ENCODE measurements at regions not wholly inside any gene's neighbourhood (a gene's known extent, or its start where the extent isn't known, plus 50 kb on each side); places are given as distances from the start of the nearest gene placed in this dataset.
"Not testable (repeated sequence)": the region's sequence is repeated elsewhere in the genome, so short reads cannot be mapped to it uniquely, and the experiment has no call there.

DNA sequence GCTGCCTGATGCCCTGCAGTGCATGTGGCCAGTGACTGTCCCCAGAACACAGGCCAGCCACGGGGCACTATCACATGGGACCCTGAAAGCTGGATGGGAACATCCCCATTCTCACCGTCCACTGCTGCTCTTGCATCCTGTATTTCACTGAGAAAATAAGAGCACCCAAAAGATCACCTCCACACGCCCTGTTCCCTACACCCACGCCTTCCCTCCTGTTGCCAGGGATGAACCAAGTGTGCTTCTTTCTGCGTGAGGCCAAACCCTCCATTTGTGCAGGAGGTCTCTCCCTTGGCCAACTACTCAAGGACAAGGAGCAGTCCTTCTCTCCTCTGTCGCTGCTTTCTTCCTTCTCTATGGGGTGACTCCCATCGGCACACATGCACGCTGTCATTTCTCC, 118.3 kb downstream of the LRRC37A3 start:
- not testable (repeated sequence) for DNase-seq (ENCODE audit: low read depth)

DNA sequence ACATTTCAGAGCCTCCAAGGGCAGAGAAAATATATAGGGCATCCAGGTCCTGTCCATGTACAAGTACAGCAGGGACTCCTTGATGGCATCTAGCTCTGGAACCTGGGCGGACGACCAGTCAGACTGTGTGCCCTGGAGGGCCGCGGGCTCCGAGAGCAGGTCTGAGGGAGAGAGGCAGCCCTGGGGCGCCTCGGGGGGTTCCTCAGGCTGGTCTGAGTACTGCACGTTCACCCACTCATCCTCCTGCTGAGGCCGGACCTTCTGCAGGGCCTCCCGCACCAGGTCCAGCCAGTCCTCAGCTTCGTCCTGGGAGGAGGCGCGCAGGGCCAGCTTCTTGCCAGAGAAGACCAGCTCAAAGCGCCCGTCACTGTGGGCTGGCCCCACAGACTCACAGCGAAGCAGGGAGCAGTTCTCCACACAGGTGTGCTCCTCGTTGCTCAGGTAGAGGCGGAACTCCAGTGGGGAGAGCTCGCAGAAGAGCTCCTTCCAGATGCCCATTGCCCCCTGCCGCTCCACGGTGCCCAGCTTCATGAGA, 118.8 kb downstream of the LRRC37A3 start:
- not testable (repeated sequence) for DNase-seq (ENCODE audit: low read depth)

DNA sequence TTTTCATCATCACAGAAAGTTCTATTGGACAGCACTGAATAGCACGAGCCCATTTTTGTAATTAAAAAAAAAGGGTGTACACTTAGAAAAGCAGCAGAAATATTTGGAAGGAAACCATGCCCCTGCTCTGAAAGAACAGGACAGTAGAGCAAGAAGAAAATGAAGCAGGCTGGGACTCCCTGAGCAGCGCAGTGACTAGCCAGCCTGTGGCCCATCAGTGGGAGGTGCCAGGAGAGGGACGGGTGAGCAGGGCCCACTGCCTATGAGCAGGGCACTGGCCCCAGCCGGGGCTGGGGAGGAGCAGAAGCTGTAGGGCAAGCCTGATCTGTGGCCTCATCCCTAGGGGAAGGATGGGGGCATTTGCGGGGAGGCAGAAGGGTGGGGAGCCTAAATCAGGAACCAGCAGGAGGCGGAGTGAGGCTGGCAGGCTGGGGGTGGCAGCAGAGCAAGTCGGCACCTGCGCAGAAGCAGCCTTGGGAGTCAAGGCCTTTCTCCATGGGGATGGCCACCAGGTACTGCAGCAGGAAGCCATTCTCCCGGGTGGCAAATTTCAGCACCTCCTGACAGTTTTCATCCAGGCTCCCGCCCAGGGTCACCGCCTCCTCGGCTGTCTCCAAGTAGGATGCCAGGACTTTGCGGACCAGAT, 119.6 kb downstream of the LRRC37A3 start:
- not testable (repeated sequence) for DNase-seq (ENCODE audit: low read depth)

DNA sequence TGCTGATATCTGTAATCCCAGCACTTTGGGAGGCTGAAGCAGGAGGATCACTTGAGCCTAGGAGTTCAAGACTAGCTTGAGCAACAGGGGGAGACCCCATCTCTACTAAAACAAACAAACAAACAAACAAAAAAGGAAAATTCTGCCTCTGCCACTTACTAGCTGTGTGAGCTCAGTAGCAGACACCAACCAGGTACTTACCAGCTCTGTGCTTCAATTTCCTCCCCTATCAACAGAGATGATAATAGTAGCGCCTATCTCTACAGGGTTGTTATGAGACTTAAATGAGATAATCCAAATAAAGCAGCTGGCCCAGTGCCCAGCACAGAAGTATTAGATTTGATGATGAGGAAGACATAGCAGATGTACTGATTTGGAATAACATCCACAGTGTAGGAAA, 120.3 kb downstream of the LRRC37A3 start:
- DNase-seq (ENCODE audit: low read depth): not testable (repeated sequence)

DNA sequence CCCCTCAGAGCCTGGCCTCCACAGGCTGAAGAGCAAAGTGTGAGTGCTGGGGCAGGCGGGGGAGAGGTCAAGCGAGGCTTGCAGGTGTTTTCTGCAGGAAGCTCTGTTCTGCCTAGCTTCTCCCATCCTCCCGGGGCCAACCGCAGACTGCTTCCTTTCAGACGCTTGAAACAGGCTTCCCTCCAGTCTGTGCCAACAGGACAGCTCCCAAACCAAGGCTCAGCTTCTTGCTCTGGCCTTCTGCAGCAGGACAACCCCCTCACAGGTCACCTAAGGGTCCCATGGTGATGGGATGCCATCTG, 120.8 kb downstream of the LRRC37A3 start:
- not testable (repeated sequence) for DNase-seq (ENCODE audit: low read depth)

DNA sequence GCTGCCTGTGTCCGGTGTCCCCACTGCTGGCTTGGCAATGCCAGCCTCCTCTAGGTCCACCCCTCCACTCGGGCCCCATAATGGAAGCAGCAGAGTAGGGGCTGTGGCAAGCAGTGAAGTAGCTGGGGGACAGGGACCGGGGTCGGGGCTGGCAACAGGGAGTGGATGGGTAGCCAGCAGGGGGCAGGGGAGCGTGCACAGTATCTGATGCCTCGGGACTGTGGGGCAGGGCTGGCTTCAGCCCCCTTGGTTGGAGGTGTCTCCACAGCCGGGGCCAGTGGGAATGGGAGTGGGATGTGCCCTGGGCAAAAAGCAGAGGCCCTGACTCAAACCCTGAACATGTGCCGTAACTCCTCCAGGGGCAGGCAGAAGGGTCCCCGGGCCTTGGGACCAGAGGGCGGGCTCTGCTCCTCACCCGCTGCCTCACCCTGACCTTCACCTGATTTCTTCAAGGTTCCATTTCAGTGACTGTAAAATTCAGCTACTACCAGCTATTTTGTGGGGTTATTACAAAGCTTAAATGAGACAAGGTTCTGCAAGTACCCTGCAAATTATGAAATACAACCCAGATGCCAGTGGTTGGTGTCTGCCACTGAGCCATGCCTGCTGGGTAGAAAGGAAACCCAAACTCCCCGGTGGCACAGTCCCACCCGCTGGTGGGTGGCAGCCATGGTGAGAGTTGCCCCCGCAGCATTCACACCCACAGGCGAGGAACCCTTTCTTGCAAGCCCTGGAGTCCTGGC, 121.4 kb downstream of the LRRC37A3 start:
- DNase-seq (ENCODE audit: low read depth): not testable (repeated sequence)

DNA sequence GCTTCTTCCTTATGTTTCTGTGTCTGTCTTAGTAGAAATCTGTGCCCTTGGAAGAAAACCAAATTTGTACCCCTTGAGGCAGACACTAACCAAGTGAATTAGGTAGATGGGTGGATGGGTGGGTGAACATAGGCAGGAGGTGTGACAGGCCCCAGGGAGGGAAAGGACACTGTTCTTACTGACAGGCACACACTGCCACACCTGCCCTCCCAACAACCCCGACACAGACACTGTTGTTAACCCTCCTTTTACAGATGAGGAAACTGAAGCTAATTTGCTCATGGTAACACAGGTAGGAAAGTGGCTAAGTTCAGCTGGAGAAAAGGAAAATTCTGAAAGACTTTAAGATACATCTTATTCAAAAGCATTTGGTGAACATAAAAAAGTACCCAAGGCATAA, 123.9 kb downstream of the LRRC37A3 start:
- not testable (repeated sequence) for DNase-seq (ENCODE audit: low read depth)

DNA sequence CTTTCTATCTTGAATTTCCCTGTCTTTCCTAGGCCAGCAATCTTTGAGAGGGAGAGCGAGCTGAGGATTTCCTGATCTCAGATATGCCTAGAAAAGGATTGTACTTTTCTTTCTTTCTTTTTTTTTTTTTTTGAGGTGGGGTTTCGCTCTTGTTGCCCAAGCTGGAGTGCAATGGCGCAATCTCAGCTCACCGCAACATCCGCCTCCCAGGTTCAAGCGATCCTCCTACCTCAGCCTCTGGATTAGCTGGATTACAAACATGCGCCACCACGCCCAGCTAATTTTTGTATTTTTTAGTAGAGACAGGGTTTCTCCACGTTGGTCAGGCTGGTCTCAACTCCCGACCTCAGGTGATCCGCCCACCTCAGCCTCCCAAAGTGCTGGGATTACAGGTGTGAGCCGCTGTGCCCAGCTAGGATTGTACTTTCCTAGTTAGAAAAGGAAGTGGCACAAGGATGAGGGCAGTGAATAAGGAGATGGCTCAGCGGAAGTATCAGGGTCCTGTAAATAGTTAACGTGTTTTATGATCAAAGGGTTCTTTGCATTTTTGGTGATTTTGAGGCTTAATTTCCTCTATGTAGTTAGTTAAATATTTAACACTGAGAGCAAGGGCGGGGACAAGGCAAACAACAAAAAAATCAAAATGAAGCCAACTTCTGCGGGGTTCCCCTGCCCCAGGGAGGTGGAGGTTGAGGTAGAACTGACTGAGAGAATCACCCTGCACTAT, 124.6 kb downstream of the LRRC37A3 start:
- DNase-seq (ENCODE audit: low read depth): not testable (repeated sequence)

DNA sequence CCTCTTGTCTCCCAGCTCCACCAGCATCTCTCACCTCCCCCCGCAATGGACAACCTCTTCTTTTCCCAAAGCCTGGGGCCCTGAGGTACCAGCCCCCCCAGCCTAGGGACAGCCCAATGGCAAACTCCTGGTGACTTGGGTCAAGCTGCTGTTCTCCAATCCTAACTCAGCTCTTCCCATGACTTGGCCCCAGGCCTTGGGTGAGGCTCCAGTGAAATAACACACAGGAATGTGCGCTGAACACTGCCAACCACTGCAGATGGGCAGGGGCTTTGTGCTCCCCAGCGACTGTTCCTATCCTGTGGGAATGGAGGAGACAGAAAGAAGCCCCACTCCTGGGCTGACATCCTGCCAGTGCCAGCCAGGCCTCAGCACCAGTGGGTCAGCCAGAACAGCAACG, 125.2 kb downstream of the LRRC37A3 start:
- DNase-seq (ENCODE audit: low read depth): not testable (repeated sequence)

DNA sequence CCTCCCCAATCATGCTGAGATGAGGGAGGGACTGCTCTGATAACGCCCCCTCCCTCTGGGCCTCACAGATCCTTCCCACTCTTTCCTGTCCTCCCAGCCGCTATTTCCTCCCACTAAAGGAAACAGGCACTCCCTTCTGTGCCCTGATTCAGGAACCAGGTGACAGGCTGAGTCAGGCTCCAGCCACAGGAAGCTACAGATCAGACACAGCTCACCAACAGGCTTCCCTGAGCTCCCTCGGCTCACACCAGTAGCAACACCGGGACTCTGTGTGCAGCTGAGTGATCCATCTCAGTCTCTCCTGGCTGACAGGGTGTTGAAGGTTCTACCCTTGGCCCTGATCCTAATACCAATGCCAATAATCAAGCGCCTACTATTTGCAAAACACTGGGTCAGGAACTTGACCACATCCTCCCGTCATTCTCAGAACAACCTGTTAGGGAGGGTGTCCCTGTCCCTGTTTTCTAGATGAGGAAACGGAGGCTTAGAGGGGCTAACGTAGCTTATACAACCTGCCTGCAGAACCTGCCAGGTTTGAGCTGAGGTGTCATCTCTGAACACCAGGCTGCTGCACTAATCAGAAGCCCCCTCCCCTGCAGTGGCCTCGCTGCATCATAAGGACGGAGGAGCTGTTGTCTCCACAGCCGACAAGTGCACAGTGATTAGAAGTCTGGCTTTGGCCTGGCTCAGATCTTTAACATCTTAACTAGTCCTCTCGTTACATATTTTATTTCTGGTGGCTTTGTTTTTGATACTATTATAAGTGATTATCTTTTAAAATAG, 126.3 kb downstream of the LRRC37A3 start:
- not testable (repeated sequence) for DNase-seq (ENCODE audit: low read depth)

DNA sequence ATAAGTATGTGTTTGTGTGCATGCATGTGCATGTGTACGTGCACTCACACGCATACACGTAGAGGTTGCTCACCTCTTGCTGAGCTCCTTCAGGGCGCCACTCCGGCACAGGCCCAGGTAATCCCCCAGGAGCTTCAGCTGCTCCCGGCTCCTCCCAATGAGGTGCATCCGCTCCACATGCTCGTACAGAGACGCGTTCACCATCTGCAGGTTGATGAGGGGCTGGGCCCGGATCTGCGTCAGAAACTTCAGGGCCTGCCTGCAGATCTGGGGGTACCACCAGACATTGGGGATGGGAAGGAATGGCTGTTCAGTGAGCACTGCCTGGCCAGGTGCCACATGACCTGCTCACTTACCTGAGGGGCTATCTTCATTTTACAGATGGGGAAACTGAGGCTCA, 127.0 kb downstream of the LRRC37A3 start:
- not testable (repeated sequence) for DNase-seq (ENCODE audit: low read depth)

DNA sequence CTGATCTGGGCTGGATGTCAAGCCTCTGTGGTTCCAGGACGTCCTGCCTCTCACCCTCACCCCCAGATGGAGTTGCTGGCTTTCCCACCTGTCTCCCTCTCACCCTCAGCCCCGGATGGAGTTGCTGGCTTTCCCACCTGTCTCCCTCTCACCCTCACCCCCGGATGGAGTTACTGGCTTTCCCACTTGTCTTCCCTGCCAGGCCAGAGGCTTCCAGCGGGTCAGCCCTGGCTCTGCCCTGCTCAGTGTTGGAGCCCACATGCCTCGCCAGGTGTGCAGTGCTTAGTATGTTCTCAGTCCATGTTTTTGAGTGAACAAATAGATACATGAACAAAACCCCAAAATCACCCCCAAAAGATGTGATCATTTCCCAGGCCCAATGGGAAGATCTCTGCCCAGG, 127.6 kb downstream of the LRRC37A3 start:
- DNase-seq (ENCODE audit: low read depth): not testable (repeated sequence)

DNA sequence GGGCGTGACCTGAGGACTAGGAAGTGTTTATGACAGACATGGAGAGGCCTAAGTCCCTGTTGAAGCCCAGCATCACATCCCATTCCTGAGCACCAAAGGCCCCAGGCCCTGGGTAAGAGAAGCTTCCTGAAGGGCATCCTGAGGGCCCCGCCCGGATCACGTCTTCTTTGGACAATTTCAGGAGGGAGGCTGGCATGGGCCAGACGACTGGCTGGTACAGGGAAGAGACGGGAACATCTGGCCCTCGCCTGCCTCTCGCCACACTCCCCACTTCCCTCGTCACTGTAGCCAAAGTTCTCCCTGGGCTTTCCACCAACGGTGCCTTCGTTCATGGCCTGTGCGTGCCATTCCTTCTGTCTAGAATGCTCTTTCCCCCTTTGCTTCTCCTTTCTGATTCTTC, 128.1 kb downstream of the LRRC37A3 start:
- not testable (repeated sequence) for DNase-seq (ENCODE audit: low read depth)

DNA sequence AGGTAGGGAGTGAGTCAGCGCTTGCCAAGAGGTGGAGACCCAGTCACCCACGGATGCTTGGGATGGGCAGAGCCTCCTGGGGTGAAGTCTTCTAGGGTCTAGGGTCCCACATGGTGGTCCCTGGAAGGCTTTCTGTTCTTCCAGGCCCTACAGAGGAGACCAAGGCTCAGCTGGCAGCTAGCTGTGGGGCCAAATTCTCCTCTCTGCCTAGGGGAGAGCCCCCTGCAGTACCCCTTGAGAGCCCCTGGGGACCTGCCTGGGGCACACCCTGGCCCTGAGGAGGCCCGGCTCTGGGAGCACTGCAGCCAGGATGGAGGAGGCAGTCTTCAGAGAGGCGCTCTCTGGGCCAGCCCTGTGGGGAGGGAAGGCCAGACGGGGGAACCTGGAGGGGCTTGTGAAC, 128.6 kb upstream of the SMURF2 start:
- DNase-seq (ENCODE audit: low read depth): not testable (repeated sequence)

DNA sequence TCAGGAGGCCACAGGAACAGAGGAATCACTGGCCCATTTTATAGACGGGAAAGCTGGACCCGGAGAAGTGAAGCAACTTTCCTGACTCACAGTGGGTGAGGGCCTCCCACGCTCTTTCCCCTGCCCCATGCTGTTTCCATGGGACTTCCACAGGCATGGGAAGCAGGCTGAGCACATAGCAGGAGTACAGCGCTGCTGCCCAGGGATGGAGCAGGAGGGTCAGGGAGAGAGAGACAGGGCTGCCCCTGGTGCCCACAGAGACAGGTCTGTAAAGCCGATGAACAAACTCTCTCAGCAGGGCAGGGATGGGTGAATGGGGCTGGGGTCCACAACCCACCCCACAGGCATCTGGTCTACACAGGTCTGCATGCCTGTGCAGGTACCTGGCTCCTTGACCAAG, 128.1 kb upstream of the SMURF2 start:
- not testable (repeated sequence) for DNase-seq (ENCODE audit: low read depth)

DNA sequence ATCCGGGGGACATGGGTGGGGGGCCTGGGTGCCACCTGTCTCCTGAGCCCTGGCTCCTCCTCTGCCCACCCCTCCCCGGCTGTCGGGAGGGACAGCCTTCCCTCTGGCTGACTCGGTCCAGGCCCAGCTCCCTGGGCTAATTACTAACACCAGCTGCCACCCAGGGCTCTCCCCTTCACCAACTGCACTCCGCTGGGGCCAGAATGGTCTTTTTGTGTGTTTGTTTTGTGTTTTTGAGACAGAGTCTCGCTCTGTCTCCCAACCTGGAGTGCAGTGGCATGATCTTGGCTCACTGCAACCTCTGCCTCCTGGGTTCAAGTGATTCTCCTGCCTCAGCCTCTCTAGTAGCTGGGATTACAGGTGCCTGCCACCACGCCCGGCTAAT, 126.9 kb upstream of the SMURF2 start:
- DNase-seq (ENCODE audit: low read depth): not testable (repeated sequence)

DNA sequence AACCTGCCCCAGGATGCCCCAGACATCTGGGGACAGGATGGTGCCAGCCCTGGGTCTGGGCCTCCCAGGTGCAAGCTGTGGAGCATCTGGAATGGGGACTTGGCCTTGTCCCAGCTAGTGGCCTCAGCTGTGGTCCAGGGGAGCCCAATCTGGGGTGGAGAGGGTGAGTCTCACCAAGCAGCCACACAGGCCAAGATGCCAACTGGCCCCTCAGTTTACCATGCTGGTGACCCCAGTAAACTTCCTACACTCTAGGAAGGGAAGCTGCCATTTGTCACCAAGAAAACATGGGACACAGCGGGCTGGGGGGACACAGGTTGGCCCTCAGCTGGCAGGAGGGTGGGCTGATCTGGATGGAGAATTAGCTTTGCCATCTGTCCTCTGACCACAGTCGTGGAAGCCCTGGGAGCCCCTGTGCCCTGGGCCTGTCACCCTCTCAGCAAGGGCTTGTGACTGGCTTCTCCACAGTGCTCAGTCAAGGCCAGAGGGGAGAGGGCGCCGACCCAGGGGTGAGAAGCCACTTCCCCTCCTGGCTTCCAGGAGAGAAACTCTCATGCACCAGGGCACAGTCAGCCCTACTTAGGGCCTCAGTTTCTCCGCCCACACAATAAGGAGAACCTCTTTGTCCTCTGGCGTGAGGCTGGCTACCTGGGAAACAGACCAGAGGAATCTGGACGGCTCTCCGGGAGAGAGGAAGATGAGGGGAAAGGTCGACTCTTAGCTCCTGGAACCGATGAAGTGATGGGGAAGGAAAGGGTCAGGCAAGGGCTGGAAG, 126.4 kb upstream of the SMURF2 start:
- DNase-seq (ENCODE audit: low read depth): no peak

DNA sequence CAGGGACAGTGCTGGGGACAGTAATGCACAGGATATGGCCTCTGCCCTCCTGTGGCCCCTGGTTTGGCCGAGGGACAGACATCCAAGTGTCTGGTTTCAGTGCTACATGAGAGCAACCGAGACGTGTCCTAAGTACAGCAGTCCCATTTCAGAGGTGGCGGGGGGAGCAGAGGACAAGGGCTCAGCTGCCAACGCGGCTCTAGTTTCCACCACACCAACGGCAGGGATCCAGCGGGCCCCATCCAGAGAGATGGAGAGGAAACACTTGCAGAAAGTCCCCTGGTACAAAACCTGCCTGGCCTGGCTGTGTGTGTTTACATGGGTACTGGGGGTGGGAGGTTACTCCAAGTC, 125.8 kb upstream of the SMURF2 start:
- DNase-seq (ENCODE audit: low read depth): no peak

DNA sequence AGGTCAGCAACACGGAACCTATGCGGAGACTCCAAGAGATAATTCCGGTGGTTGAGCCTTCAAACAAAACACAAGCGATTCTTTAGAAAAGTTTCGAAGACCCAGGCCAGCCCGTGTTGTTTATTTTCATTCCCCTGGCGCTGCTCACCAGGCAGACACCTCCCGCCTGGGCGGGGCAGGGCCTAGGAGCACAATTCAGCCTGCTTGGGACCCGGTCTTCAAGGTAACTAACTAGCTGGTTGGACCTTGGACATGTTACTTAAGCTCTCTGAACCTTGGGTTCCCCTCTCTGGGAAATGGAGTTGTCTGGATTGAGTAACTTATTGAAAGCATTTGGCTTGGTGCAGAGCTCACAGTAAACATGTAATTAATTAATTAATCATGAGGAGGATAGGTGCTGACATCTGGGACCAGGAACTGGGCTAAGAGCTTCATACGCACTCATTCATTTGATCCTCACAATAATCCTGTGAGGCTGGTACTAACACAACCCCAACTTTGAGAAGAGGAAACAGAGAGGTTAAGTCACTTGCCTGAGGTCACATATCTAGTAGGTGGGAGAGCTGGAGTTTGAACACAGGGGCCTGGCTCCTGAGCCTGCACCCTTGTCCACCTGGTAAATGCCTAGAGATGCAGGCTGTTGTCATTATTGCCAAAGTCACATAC, 125.3 kb upstream of the SMURF2 start:
- no peak for DNase-seq (ENCODE audit: low read depth)

DNA sequence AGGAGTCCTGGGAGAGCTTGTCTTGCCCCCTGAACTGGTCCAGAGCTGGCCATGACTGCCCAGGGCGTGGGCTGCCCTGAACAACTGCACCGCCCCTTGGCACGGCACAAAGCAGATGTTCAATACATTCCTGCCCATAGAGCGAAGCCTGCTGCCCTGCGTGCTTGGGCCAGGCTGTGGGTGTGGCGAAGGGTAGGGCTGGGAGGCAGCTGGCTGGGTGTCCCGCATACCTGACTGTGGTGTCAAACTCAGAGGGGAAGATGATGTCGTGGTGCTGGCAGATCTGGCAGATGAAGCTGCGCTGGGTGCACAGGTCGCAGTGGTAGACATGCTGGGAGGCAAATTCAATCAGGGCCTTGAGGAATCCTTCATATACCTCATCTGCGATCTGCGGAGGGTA, 124.2 kb upstream of the SMURF2 start:
- no peak for DNase-seq (ENCODE audit: low read depth)

DNA sequence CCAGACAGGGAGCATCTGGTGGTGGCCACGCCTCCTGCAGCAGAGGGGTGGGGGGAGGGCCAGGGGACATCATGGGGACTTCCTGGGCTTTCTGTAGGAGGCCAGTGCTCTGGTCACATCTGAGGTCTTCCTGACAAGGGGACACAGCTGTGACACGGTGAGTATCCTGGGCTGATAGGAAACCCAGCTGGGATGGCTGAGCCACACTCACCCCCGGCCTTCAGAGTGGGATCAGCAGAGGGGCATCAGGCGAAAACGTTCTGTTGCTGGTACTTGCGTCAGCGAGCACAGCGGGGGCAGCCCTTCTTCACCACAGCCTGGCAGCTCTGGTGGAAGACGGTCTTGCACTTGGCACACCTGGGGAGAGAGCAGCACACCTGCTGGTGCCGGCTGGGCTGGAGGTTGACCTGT, 122.9 kb upstream of the SMURF2 start:
- no peak for DNase-seq (ENCODE audit: low read depth)
